ENCODE measurements at regions not wholly inside any gene's neighbourhood (a gene's known extent, or its start where the extent isn't known, plus 50 kb on each side); places are given as distances from the start of the nearest gene placed in this dataset.

GRCh38 chr4:148735432-148736155 lies 293.4 kb upstream of the NR3C2 start:
- no peak for DNase-seq (ENCODE audit: low read depth in 1 of 2, low spot score in 2 of 2)
- CTCF ChIA-PET (ENCODE audit: partially characterized antibody) = interaction anchor here (0.6 kb wide), 1 partner anchor 1160 kb away, joined by 3 read pairs; no protein-coding TSS in a partner anchor
- Histone ChIP-seq H2BK15ac (ENCODE audit: low read length) (no peak overlapping the region), H3K36me3 (ENCODE audit: control insufficient read depth in 2 of 4, insufficient read depth in 4 of 4, low read length in 3 of 4) (no peaks in the 10 kb centered on the region), H2BK12ac (ENCODE audit: low read depth, low read length) (no peak overlapping the region), H3K9me3 (ENCODE audit: insufficient read depth in 2 of 2, low read depth in 1 of 2, low read length in 1 of 2) (no peaks in the 10 kb centered on the region), H4K91ac (replicated peaks; ENCODE audit: insufficient read length, low read length) (no peak overlapping the region), H3K27ac (ENCODE audit: low read depth, low read length) (no peak overlapping the region), H3K23me2 (ENCODE audit: low read depth, low read length) (no peaks in the 10 kb centered on the region), H3K18ac (ENCODE audit: extremely low read depth, low read length) (no peak overlapping the region), H3K79me2 (ENCODE audit: control insufficient read depth in 1 of 2, insufficient read depth in 2 of 2, low read length in 2 of 2) (no peaks in the 10 kb centered on the region), H4K8ac (ENCODE audit: extremely low read depth, insufficient read depth, low read length) (no peak overlapping the region), H3K4me3 (ENCODE audit: extremely low read depth in 1 of 4, insufficient read depth in 2 of 4, low read depth in 3 of 4, low read length in 4 of 4) (no peak overlapping the region), H3K9ac (replicated peaks in 1 of 4; ENCODE audit: extremely low read depth in 1 of 4, low read depth in 3 of 4, low read length in 3 of 4) (no peak overlapping the region), H3K14ac (ENCODE audit: insufficient read length) (no peak overlapping the region), H2AK5ac (ENCODE audit: low read depth, low read length) (no peak overlapping the region), H3K4ac (replicated peaks; ENCODE audit: insufficient read length, low read depth, low read length) (no peak overlapping the region), H3K23ac (ENCODE audit: insufficient read length) (no peak overlapping the region), H3K79me1 (ENCODE audit: low read depth, low read length) (no peaks in the 10 kb centered on the region), H3K4me1 (replicated peaks in 1 of 4; ENCODE audit: control insufficient read depth in 3 of 4, insufficient read depth in 4 of 4, low read length in 3 of 4) (no peaks in the 10 kb centered on the region), H3K27me3 (replicated peaks in 1 of 4; ENCODE audit: control insufficient read depth in 3 of 4, extremely low read depth in 1 of 4, insufficient read depth in 3 of 4, low read length in 3 of 4) (no peaks in the 10 kb centered on the region), H3K56ac (replicated peaks; ENCODE audit: insufficient read length, low read depth, low read length) (no peak overlapping the region), H2BK20ac (ENCODE audit: low read length) (no peak overlapping the region), H4K20me1 (replicated peaks in 1 of 2; ENCODE audit: control insufficient read depth in 1 of 2, insufficient read depth in 2 of 2, low read length in 2 of 2) (no peaks in the 10 kb centered on the region), H2BK5ac (ENCODE audit: low read depth, low read length) (no peak overlapping the region), H2BK120ac (replicated peaks; ENCODE audit: low read depth, low read length) (no peak overlapping the region), H2AFZ (ENCODE audit: low read length) (no peak overlapping the region), H4K5ac (ENCODE audit: insufficient read length, low read depth, low read length) (no peak overlapping the region), H3K4me2 (ENCODE audit: insufficient read depth in 1 of 2, low read depth in 2 of 2, low read length in 2 of 2) (no peak overlapping the region)
- WGBS, 2 experiments (ENCODE audit: extremely low coverage in 1 of 2, insufficient coverage in 1 of 2, insufficient read length in 1 of 2, insufficient replicate concordance in 2 of 2, low coverage in 1 of 2, low lambda C conversion rate in 2 of 2, missing lambda C conversion rate in 1 of 2) = 91% methylated on average over 5 of the region's 5 CpGs; no CpG with 5 or more reads in 1 of the 2 experiments
- POLR2A ChIA-PET (ENCODE audit: partially characterized antibody) = no interaction called here
- no peak for FAIRE-seq
- no peak for TF ChIP-seq NANOG (IDR thresholded peaks at IDR 0.05; ENCODE audit: insufficient read depth, low read depth, low read length, poor library complexity, severe bottlenecking)
- TF ChIP-seq GABPA (IDR thresholded peaks at IDR 0.05; ENCODE audit: borderline replicate concordance, insufficient read depth, low read length) = no peak
- no peak for TF ChIP-seq RXRA (IDR thresholded peaks at IDR 0.05; ENCODE audit: insufficient read depth, low read depth, low read length)
- TF ChIP-seq ATF3 (IDR thresholded peaks at IDR 0.05; ENCODE audit: insufficient read depth, low read depth, low read length) = no peak
- no peak for TF ChIP-seq MAX (IDR thresholded peaks at IDR 0.05)
- no peak for TF ChIP-seq ATF2 (IDR thresholded peaks at IDR 0.05; ENCODE audit: low read length)
- TF ChIP-seq CHD2 (IDR thresholded peaks at IDR 0.05; ENCODE audit: low read length) = no peak
- TF ChIP-seq JUND (IDR thresholded peaks at IDR 0.05; ENCODE audit: low read length) = no peak
- no peak for TF ChIP-seq SIX5 (IDR thresholded peaks at IDR 0.05; ENCODE audit: low read depth, low read length)

Measured in H1 (cell line).